ENCODE measurements at regions not wholly inside any gene's neighbourhood (a gene's known extent, or its start where the extent isn't known, plus 50 kb on each side); places are given as distances from the start of the nearest gene placed in this dataset.

DNA sequence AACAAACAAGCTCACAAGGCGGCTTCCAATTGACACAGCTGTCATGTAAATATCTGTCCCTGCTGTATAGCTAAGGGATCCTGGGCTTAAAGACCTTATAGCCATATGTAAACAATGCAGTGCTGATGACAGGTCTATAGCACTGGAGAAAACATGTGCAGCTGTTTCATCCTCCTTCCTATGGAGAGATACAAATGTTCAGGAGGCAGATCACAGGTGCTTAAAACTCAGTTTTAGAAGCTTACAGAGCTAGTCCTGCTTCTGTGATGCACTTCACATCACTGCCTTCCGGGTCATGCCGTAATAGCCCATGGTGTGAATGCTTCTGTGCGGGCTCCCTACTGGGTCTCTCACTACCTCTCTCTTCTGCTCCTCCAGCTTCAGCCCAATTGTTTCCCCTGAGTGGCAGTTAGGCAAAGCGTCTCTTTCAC is 262.4 kb upstream of the CHST9 start:
- no peak for DNase-seq

DNA sequence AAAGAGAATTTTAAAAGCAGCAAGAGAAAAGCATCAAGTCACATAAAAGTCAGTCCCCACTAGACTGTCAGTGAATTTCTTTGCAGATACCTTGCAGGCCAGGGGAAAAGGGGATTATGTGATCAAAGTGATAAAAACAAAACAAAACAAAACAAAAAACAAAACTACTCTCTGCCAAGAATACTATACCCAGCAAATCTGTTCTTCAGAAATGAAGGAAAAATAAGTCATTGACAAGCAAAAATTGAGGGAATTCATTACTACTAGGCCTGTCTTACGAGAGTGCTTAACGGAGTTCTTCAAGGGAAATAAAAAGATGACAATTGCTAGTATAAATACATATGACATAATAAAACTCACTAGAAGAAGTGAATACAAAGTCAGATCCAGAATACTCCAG is 245.5 kb upstream of the CHST9 start:
- DNase-seq = no peak

DNA sequence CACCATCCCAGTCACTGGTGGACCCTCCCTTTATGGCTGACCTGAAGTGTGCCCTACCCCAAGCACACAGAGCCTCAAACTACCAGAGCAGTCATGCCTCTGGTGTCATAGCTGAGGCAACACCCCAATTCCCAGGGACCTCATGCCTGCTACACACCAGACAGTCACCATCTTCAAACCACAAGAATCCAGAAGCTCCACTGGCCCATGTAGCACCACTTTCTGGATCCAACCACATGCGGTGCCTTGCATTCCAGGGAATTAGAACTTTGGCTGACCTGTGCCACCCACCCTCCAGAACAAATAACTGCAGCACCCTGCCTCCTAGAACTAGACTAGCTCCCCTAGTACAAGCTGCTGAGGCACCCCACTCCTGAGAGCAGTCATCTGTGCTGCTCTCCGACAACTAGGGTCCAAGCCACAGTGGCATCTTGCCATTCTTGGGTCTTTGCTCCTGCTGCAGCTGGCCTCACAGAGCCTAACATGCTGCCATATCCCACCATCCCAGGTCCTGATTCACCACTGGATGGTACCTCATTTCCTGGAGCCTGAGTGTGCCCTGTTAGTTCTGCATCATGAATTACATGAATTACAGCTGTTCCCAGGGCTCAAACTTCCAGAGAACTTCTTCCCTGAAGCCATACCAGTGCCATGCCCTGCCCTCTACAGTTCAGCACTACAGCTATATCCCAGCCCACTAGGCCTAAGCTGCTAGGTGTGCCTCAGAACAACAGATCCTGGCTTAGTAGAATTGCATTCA is 243.8 kb upstream of the CHST9 start:
- no peak for DNase-seq

DNA sequence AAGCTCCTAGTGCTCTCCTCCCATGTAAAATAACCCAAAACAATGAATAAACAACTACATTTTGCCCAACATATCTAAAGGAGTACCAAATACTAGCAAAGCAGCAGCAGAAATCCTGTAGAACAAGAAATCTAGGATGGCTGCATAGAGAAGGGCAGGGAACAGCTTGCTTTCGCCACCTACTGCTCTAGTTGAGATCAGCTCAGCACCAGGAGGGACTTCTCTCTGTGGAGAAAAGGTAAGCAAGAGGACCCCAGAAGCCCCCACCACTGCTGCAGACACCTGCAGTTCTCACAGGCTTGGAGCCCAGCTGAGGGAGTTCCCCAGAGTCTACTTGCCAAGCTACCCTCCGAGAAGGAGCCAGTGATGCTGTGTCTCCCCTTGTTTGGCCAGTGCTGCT is 243.0 kb upstream of the CHST9 start:
- no peak for DNase-seq

DNA sequence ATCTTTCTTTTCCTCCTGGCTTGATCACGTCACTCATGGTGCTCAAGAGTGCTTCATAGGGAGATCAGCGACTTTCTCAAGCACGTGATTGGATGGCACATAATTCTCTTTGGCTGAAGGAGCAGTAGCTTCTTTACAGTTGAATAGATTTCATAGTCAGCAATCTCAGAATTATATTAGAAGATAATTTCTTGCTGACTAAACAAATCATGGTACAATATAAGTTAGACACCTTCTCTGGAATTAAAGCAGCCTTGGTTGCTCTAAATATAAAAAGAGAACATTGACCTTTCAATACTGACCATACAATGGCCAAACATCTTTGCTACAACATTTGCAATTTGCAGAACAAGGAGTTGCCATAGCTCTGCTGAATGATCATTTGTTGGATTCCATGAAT is 238.5 kb upstream of the CHST9 start:
- no peak for DNase-seq

DNA sequence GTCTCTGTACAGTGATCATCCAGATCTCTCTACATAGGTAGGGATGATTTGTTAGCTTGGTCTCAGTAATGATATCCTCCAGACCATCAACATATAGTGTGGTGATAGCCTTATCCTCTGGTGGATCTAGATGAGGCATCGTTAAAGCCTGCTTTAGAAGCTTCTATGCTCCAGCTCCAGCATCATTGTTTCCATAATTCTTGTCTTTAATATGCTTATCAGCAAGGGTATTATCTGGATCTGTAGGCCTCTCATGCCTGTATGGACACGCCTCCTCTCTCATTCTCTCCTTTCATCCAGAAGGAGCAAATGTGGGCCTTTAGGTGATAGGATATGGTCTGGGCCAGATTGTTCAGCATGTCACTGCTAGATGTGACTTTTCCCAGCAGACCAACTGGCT is 234.5 kb upstream of the CHST9 start:
- DNase-seq = no peak

DNA sequence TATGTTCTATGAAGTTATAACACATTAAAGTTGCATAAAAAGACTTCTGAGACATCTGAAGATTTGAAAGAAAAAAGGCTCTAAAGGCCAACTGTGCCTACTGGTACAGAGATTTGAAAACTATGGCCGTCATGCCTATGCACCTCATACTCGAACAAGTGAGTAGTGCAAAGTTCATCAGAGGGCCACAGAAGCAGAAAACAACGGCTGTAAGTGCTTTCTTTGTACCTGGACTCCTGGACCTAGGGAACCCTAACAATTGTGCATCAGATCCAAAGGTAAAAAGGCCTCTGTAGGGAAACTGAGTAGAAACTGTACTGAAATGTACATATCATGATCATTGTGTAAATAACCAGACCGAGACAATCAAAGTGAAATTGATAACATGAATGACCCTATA is 230.4 kb upstream of the CHST9 start:
- no peak for DNase-seq

DNA sequence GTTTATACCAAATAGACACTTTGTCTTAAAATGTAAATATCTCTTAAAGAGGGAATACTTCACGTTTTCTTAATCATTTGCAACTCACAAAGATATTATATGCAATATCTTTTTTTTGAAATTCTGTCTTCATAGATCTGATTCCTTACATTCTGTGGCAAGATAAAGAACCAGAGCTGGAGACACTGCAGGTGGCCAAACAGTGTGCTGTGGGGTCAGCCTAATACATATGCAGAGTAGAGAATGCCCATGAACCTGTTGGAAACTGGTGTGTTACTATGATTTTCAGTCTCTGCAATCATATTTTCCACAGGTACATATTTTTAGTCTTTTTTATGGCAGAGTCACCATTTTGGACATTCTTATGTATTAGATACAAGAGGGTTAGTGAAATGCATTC is 229.6 kb upstream of the CHST9 start:
- DNase-seq = no peak

DNA sequence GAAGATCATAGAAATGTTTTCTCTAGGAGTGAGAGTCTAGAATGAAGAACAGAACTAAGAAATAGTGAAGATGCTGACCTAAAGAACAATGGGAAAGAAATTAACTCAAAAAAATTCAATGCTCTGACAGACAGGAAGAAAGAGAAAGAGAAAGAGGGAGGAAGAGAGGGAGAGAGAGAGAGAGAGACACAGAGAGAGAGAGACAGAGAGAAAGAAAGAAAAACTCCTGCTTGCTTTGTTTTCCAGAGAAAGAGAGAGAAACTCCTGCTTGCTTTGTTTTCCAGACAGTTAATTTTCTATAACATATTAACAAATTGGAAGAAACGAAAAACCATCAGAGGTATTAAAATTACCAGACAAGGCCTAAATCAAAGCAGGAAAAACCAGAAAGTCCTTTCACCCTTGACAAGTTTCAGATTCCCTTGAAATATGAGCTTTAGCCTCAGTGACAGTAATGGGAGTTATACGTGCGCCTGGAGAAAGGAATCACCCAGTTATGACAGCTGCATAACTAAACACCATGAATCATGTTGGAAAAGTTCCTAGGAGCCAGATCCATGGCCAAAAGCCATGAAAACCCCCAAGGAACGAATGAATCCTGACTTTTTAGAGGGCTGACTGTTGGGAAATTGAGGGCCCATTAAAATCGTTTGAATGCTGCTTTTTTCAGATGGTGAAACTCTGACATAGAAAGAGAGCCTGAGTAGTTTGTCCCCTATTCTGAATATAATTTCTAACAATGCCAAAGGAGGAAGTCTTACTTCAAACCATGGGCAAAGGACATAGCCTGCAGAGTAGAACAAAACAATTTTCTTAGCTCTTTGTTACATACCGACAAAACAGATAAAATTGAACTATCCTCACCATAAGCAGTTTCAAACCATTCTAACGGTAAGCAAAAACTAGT is 228.6 kb upstream of the CHST9 start:
- DNase-seq = no peak

DNA sequence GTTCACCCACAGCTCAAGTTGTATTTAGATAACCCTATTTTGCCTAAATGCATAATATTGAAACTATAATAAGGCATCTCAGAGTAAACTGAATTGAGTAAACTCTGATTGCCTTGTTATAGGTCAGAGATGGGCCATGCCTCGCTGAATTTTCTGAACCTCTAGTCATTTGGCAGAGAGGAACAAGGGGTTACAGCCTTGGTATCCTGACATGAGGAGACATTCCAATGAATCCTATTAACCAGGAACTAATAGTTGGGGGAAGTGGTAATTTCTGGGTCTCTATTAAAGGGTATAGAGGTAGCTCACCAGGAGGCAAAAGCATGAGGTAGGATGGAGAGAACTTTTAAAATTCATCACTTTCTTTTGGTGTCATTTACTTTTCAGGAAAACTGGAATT is 227.4 kb upstream of the CHST9 start:
- no peak for DNase-seq

DNA sequence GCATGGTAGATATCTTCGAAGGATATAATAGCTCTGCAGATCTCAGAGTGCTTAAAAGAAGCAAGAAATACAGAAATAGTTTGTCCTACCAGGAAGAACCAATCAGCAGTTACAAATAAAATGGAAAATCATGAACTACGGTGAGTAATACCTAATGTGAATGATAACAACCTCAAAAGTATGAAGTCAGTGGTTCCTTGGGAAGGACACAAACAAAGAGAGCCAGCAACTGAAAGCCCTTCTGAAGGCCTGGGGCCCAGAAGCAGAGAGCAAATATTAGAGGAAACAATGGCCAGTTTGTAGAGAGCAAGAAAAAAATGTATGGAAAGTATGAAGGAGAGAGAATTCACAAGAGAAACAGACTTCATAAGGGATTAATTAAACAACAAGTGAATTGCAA is 226.8 kb upstream of the CHST9 start:
- no peak for DNase-seq

DNA sequence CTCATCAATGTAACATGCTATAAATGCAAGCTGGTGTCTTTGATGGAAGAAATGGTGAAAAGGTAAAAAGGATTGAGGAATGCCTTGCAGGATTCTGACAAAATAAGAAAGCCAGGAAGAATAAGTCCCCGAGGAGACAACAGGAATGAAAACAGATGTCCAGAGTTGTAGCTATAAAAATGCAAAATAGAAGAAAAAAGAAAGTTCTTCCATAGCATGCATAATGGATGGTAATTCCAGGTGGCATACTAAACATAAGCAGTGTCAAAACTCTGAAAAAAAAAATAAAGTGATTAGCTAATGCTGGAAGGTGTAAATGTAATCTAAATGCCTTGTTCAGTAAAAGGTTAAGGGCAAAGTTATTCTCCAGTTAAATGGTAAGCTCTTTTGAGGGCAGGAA is 225.9 kb upstream of the CHST9 start:
- no peak for DNase-seq

DNA sequence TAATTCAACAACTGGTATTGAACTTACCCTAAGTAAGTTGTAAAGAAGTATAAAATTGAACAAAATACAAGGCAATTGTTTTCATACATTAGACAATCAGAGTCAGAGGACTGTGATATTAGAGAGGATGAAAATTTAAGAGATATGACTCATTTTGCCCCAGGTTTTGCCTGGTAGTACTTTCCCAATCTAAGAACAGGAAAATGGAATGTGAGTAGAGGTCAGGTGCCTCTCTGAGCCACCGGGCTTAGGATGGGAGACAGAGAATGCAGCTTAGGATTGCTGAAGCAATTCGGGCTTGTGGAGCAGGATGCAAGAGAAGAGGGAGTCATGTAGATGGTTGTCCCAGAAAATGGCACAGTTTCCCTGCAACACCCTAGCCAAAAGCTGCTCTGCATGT is 219.7 kb upstream of the CHST9 start:
- no peak for DNase-seq

DNA sequence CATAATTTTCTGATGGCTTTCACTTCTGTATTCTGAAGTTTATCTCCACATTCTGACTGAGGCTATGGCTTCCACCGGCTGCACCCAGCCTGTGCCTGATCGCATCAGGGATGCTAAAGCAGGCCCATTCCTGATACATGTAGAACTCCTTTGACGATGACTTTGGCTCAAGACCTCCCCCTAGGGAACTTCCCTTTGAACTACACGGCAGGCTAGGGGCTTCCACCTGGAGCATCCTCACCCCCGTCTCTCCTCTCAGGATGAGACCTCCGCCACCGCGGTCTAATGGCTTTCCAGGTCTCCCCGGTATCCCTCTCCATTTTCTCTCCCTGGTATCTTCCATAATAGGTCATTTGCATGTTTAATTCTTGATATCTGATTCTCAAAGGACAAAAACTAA is 214.9 kb upstream of the CHST9 start:
- no peak for DNase-seq

DNA sequence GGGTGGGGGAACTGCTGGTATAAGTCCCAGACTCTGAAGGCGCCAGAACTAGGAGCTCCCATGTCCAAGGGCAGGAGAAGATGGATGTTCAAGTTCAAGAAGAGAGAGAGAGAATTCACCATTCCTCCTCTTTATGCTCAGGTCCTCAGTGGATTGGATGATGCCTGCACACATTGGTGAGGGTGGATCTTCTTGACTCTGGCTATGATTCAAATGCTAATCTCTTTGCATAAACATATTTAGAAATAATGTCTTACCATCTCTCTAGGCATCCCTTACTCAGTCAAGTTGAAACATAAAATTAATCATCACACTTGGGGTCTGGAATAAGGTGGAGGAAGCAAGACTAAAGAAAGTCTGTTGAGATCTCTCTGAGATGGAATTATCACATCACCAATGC is 210.6 kb upstream of the CHST9 start:
- DNase-seq = no peak

DNA sequence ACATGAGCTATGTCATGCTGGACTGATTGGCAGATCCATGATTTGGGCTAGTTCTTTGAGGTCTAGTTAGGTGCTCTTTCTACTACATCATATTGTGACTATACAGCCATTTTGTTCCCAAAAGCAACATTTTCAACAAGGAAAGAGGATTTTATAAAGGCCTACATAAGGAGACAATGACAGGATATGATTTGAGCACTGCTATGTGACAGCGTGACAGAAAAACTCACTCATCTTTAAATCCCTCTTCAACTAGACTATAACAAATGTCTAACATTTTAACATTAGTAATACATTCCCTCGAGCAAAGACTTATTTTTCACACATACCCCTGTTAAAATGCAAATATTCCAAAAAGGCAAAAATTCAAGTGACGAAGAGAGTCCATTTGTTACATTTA is 209.6 kb upstream of the CHST9 start:
- DNase-seq = no peak

DNA sequence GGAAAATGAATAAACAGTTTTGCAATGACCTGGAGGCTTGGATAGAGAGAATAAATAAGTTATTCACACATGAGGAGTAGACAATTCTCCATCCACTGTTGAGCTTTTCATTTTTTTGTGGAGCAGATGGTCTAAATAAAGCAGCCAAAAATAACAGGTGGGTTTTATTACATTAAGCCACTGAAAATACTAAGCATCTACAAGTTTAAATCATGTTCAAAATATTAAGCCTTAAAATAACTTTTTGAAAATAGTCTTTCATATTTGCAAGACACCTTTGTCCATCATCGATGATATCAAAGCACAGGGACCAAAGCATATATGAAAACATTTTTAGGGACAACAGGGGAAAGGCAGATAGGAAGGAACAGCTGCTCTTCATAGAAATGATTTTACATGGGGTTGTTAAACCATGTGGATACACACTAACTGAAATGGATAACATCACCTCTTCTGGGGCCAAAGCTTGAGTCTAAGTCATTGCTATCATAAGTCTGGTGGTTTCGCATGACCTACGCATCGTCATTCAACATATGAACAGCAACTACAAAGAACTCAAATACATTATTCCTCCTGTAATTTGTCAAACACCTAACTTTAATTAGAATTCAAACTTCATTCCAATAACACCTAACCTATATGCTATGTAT is 197.6 kb upstream of the CHST9 start:
- no peak for DNase-seq

DNA sequence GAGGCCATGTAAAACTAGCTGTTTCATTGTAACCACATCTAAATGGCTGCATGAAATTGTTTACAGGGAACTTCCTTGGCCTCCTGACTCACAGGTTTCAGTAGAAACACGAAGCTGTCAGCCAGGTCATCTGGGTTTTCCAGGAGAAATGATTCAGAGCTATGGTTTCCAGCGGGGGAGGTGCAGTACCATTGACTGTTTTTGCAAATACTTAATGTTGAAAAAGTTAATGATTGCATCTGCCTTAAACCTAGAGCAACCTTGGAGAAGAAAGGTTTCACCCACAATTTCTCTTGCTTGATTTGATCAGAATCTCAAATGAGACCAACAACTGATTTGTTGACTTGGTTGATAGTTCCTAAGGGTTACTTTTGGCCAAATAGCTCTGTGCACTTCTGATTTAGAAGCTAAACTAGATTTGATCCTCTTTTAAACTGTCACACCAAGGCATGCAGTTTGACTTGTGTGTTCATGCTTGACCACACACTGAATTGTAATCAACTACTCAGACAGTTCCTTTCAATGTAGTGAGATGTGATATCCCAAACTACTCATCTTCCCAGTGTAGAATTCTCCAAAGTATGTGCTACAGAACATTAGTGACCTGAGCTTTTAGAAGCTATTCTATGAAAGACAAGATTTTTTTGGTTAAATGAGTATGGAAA is 193.5 kb upstream of the CHST9 start:
- DNase-seq = no peak

DNA sequence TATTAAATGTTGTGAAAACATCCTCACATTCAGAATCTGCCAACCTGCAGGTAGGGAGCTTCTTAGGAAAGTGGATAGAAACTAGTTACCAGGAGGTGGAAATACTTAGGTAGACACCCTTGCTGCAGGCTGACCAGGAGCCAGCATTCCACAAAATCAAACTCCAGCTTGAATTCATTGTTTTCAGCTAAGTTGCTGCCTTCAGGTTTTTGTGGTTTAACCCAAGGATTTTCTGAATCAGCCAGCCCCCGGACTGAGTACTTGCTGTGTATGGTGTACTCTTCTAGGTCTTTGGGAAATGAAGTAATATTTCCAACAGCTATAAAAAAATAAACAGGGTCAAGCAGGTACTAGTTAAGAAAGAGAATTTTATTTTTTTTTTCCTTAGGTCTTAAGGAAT is 192.1 kb upstream of the CHST9 start:
- no peak for DNase-seq

DNA sequence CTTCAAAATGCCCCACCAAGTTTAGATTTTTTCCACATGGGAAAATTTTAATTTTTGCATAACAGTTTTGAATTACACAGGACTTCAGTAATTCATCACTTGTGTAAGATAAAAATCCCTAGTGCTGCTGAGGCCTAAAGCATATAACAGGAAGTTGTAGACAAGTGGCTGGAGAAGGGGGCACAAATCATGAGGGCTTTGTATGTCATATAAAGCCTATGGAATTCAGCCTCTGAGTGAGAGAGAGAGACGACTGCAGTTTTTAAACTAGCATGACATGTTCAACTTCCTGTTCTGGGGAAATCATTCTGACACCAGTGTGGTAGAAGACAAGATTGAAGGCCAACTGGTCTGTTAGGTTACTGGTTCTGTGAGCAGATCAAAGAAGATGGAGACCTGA is 187.3 kb upstream of the CHST9 start:
- DNase-seq = no peak

DNA sequence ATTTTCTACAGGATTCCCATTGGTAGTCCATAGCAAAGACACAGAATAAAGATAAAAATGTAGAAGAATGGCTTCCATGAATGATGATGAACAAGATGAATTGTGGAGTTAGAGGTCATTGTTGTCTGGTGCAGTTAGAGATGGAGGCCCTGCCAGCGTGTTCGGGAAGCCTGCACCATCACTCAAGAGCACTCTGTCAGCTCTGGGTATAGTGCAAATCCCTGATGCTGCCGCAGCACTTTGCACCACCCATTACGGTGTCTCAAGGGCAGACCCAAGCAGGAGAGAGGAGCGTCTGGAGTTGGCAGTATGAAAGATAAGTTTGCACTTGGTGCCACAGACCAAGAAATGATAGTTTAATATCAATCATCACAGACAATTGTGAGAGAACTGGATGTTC is 181.6 kb upstream of the CHST9 start:
- DNase-seq = no peak

DNA sequence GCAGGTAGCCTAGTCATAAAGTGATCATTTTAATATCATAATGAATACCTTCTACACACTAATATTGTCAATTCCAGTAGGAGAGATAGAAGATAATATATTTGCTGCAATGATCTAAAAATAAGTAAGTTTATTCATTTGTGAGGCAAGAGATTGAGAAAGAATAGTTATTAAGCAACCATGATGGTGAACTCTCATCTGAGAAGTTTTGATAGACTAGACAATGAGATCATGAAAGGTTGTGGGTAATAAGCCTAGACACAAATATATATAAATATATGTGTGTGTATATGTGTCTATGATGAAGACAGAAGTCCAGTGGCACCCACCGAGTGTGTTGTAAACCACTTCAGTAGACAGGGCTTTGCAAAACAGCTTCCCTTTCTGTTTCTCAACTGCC is 181.0 kb upstream of the CHST9 start:
- no peak for DNase-seq

DNA sequence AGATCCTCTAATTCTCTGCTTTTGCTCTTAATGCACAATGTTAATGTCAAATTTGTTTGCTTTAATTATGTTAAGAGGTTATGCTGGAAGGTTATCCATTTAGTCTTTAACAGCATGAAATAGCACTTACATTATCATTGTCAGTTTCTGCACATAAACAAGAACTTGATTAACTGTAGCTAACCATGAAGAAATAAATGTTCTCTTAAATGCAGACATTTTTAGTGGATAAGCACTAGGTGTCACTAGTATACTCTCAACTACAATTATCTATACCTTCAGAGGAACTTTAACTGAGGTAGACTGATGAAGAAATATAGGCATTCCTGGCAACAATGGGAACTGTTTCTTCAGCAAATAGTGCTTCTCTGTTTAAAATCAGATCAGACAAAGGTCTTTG is 178.8 kb upstream of the CHST9 start:
- no peak for DNase-seq

Data from CD4-positive, alpha-beta T cell treated with Interferon alpha-2 for 1 hour (primary cell).